ENCODE measurements at regions not wholly inside any gene's neighbourhood (a gene's known extent, or its start where the extent isn't known, plus 50 kb on each side); places are given as distances from the start of the nearest gene placed in this dataset.

DNA sequence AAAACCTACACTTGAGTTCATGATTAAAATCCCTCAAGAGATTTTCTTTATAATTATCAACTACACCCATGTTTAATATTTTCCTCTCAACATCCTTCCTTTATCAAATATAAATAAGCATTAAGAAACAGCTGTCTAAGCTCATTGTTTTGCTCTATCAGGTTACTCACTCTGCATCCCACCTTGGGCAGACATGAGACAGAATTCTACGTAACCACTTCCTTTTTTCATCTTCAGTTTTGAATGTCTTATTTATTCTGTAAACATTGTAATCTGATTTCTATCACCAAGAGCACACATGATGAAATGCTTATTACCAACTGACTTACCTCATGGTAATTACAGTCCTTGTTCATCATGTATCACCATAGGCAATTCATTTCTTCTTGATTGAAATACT, 1256.6 kb upstream of the ATXN8OS start:
- TF ChIP-seq MAFK (IDR thresholded peaks at IDR 0.05; ENCODE audit: partially characterized antibody) = no peak
- TF ChIP-seq, protein P1, sequence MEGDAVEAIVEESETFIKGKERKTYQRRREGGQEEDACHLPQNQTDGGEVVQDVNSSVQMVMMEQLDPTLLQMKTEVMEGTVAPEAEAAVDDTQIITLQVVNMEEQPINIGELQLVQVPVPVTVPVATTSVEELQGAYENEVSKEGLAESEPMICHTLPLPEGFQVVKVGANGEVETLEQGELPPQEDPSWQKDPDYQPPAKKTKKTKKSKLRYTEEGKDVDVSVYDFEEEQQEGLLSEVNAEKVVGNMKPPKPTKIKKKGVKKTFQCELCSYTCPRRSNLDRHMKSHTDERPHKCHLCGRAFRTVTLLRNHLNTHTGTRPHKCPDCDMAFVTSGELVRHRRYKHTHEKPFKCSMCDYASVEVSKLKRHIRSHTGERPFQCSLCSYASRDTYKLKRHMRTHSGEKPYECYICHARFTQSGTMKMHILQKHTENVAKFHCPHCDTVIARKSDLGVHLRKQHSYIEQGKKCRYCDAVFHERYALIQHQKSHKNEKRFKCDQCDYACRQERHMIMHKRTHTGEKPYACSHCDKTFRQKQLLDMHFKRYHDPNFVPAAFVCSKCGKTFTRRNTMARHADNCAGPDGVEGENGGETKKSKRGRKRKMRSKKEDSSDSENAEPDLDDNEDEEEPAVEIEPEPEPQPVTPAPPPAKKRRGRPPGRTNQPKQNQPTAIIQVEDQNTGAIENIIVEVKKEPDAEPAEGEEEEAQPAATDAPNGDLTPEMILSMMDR (IDR thresholded peaks at IDR 0.05) = no peak
